HG03442 (cell line): ENCODE measurements at regions not wholly inside any gene's neighbourhood (a gene's known extent, or its start where the extent isn't known, plus 50 kb on each side); places are given as distances from the start of the nearest gene placed in this dataset.
"Not testable (repeated sequence)": the region's sequence is repeated elsewhere in the genome, so short reads cannot be mapped to it uniquely, and the experiment has no call there.

Experiments
- ATAC-seq: cut with Tn5 transposase; IDR thresholded peaks from one replicate; pipeline ENCODE4 v1.9.1; 2021; ENCODE audit warnings: mild to moderate bottlenecking, moderate library complexity; ENCODE audit not compliant: unreplicated experiment

- no peak for ATAC-seq
Measured at GRCh38 chr19:30690935-30691818, 319.0 kb downstream of the ZNF536 start.

GRCh38 chr19:30690525-30690924 lies 318.3 kb downstream of the ZNF536 start:
- no peak for ATAC-seq

GRCh38 chr19:30689474-30689873 lies 317.3 kb downstream of the ZNF536 start:
- ATAC-seq: no peak

- no peak for ATAC-seq
Measured at GRCh38 chr19:30688696-30689095, 316.5 kb downstream of the ZNF536 start.

GRCh38 chr19:30686826-30687566 lies 314.8 kb downstream of the ZNF536 start:
- no peak for ATAC-seq

- no peak for ATAC-seq
Measured at GRCh38 chr19:30686176-30686820, 314.1 kb downstream of the ZNF536 start.

GRCh38 chr19:30685426-30686000 lies 313.3 kb downstream of the ZNF536 start:
- ATAC-seq: no peak

GRCh38 chr19:30684613-30685012 lies 312.4 kb downstream of the ZNF536 start:
- ATAC-seq: no peak

GRCh38 chr19:30682999-30683536 lies 310.9 kb downstream of the ZNF536 start:
- ATAC-seq: no peak

GRCh38 chr19:30682146-30682998 lies 310.2 kb downstream of the ZNF536 start:
- no peak for ATAC-seq

- no peak for ATAC-seq
Measured at GRCh38 chr19:30681162-30682100, 309.2 kb downstream of the ZNF536 start.

GRCh38 chr19:30680399-30680798 lies 308.2 kb downstream of the ZNF536 start:
- not testable (repeated sequence) for ATAC-seq

GRCh38 chr19:30679789-30680188 lies 307.6 kb downstream of the ZNF536 start:
- no peak for ATAC-seq

- ATAC-seq: no peak
Measured at GRCh38 chr19:30679153-30679702, 307.0 kb downstream of the ZNF536 start.

- ATAC-seq: no peak
Measured at GRCh38 chr19:30678168-30678567, 306.0 kb downstream of the ZNF536 start.

- no peak for ATAC-seq
Measured at GRCh38 chr19:30677702-30678101, 305.5 kb downstream of the ZNF536 start.

GRCh38 chr19:30676990-30677679 lies 305.0 kb downstream of the ZNF536 start:
- ATAC-seq: no peak

- ATAC-seq: no peak
Measured at GRCh38 chr19:30675086-30675485, 302.9 kb downstream of the ZNF536 start.
